WI38 (cell line): ENCODE measurements at regions not wholly inside any gene's neighbourhood (a gene's known extent, or its start where the extent isn't known, plus 50 kb on each side); places are given as distances from the start of the nearest gene placed in this dataset.

Experiments used
- H3K4me3 ChIP-seq: 2 replicates; pipeline ENCODE4 v1.5.1; 2011; ENCODE audit warnings: low read depth, mild to moderate bottlenecking, control low read depth, low read length
- TF ChIP-seq, protein P1 (sequence below): IDR thresholded peaks from 2 replicates; pipeline ENCODE4 v1.5.1; 2012; ENCODE audit warnings: low read depth, mild to moderate bottlenecking, control low read depth, low read length

GRCh38 chrX:9318766-9319165 is 146.1 kb upstream of the TBL1X start:
- TF ChIP-seq, protein P1, sequence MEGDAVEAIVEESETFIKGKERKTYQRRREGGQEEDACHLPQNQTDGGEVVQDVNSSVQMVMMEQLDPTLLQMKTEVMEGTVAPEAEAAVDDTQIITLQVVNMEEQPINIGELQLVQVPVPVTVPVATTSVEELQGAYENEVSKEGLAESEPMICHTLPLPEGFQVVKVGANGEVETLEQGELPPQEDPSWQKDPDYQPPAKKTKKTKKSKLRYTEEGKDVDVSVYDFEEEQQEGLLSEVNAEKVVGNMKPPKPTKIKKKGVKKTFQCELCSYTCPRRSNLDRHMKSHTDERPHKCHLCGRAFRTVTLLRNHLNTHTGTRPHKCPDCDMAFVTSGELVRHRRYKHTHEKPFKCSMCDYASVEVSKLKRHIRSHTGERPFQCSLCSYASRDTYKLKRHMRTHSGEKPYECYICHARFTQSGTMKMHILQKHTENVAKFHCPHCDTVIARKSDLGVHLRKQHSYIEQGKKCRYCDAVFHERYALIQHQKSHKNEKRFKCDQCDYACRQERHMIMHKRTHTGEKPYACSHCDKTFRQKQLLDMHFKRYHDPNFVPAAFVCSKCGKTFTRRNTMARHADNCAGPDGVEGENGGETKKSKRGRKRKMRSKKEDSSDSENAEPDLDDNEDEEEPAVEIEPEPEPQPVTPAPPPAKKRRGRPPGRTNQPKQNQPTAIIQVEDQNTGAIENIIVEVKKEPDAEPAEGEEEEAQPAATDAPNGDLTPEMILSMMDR: no peak
- no peak overlapping the region for H3K4me3 ChIP-seq

- H3K4me3 ChIP-seq: no peak overlapping the region
- TF ChIP-seq, protein P1: no peak
Measured at GRCh38 chrX:9320940-9321339, 143.9 kb upstream of the TBL1X start.

GRCh38 chrX:9324676-9325075 is 140.2 kb upstream of the TBL1X start:
- H3K4me3 ChIP-seq: no peak overlapping the region
- TF ChIP-seq, protein P1: no peak

DNA sequence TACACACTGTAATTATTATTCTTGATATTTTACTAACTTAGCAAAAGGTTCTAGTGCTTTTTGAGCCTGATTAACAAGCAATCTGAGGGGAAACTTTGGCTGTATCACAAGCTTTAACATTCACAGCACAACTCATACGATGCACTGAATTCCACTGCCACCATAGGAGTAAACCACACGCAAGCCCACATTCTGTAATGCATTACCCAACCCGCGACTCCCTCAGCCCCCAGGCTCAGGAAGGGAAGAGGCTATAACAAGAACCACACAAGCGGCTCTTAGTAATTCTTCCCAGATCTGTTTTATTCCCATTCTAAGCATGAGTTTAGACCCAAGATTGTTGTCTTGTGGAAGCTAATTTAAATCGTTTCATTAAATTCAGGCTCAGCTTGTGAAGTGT is 138.5 kb upstream of the TBL1X start:
- H3K4me3 ChIP-seq: no peak overlapping the region
- TF ChIP-seq, protein P1: no peak

- H3K4me3 ChIP-seq: no peak overlapping the region
- TF ChIP-seq, protein P1: no peak
Measured at GRCh38 chrX:9327086-9327746, 137.6 kb upstream of the TBL1X start.

- TF ChIP-seq, protein P1: no peak
- H3K4me3 ChIP-seq: no peak overlapping the region
Measured at GRCh38 chrX:9327747-9328145, 137.1 kb upstream of the TBL1X start.

DNA sequence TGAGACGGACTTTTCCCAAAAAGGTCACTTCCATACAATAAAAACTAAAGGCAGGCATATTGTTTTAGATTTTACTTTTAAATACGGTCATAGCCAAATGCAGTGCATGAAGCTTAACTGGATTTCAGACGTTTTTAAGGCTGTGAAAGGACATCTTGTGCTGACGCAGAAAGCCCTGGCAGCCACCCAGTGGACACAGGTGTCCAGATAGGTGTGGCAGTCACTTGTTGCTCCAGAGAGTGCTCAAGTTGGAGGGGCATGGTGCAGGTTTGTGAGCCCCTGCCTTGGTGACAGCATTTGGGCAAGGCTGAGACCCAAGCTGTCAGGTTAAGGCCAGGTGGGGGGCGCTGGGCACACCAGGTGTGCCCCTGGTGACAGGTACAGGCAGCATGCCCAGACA is 135.8 kb upstream of the TBL1X start:
- TF ChIP-seq, protein P1: no peak
- no peak overlapping the region for H3K4me3 ChIP-seq
